Cardiac septum (tissue), 1 donor: ENCODE measurements at regions not wholly inside any gene's neighbourhood (a gene's known extent, or its start where the extent isn't known, plus 50 kb on each side); places are given as distances from the start of the nearest gene placed in this dataset.

Experiments used
- DNase-seq: peaks from one replicate; pipeline ENCODE4 v3.0.0-alpha.2; 2020; ENCODE audit warnings: low spot score
- intact Hi-C: fragments of 100-400 bp; cut with DNase I; formaldehyde crosslinking; loops from one replicate; pipeline ENCODE4 v1.14.0; 2022
- donor health status: DM: no; HTN: no; CAD: no.

GRCh38 chr18:50444539-50444938 is 69.7 kb downstream of the SKA1 start:
- intact Hi-C loops: no loop called here
- DNase-seq: no peak

- intact Hi-C loops: no loop called here
- DNase-seq: no peak
Measured at GRCh38 chr18:50446629-50447028, 71.8 kb downstream of the SKA1 start.

GRCh38 chr18:50447102-50447741 is 72.4 kb downstream of the SKA1 start:
- no peak for DNase-seq
- intact Hi-C loops: no loop called here

- intact Hi-C loops: no loop called here
- no peak for DNase-seq
Measured at GRCh38 chr18:50447952-50448351, 73.1 kb downstream of the SKA1 start.

- no peak for DNase-seq
- intact Hi-C loops: no loop called here
Measured at GRCh38 chr18:50451100-50451842, 76.4 kb downstream of the SKA1 start.

GRCh38 chr18:50453014-50453680 is 78.3 kb downstream of the SKA1 start:
- intact Hi-C loops: no loop called here
- DNase-seq: no peak

- intact Hi-C loops: no loop called here
- no peak for DNase-seq
Measured at GRCh38 chr18:50453732-50454131, 78.9 kb downstream of the SKA1 start.

GRCh38 chr18:50454387-50454988 is 79.6 kb downstream of the SKA1 start:
- DNase-seq: no peak

GRCh38 chr18:50456285-50456684 is 81.4 kb downstream of the SKA1 start:
- no peak for DNase-seq
- intact Hi-C loops: no loop called here

More at GRCh38 chr18:50454387-50454988, 79.6 kb downstream of the SKA1 start:
- intact Hi-C loops: no loop called here

GRCh38 chr18:50457639-50458038 is 82.8 kb downstream of the SKA1 start:
- intact Hi-C loops: no loop called here
- DNase-seq: no peak

GRCh38 chr18:50458366-50458765 is 83.5 kb downstream of the SKA1 start:
- DNase-seq: no peak
- intact Hi-C loops: no loop called here

- intact Hi-C loops: no loop called here
- no peak for DNase-seq
Measured at GRCh38 chr18:50458796-50459195, 84.0 kb downstream of the SKA1 start.

- intact Hi-C loops: no loop called here
Measured at GRCh38 chr18:50460062-50460461, 85.2 kb downstream of the SKA1 start.

GRCh38 chr18:50460716-50461115 is 85.9 kb downstream of the SKA1 start:
- intact Hi-C loops: no loop called here
- no peak for DNase-seq

More at GRCh38 chr18:50460062-50460461, 85.2 kb downstream of the SKA1 start:
- no peak for DNase-seq

GRCh38 chr18:50461251-50461650 is 86.4 kb downstream of the SKA1 start:
- no peak for DNase-seq
- intact Hi-C loops: no loop called here

- no peak for DNase-seq
- intact Hi-C loops: no loop called here
Measured at GRCh38 chr18:50465211-50466153, 90.6 kb downstream of the SKA1 start.

GRCh38 chr18:50466634-50467033 is 91.8 kb downstream of the SKA1 start:
- intact Hi-C loops: no loop called here
- DNase-seq: no peak

GRCh38 chr18:50468807-50469206 is 91.1 kb upstream of the MAPK4 start:
- no peak for DNase-seq
- intact Hi-C loops: no loop called here

- intact Hi-C loops: no loop called here
Measured at GRCh38 chr18:50469380-50469781, 90.5 kb upstream of the MAPK4 start.

More at GRCh38 chr18:50469380-50469781, 90.5 kb upstream of the MAPK4 start:
- no peak for DNase-seq
